Cardiac septum (tissue), 1 donor: ENCODE measurements at regions not wholly inside any gene's neighbourhood (a gene's known extent, or its start where the extent isn't known, plus 50 kb on each side); places are given as distances from the start of the nearest gene placed in this dataset.

Source experiments
- DNase-seq: peaks from one replicate; pipeline ENCODE4 v3.0.0-alpha.2; 2020; ENCODE audit warnings: low spot score
- intact Hi-C: fragments of 100-400 bp; cut with DNase I; formaldehyde crosslinking; loops from one replicate; pipeline ENCODE4 v1.14.0; 2022
- donor health status: DM: no; HTN: no; CAD: no.

- no peak for DNase-seq
- intact Hi-C loops = no loop called here
Observed at GRCh38 chr16:18069683-18070082, 266.9 kb downstream of the NPIPA8 start.

DNA sequence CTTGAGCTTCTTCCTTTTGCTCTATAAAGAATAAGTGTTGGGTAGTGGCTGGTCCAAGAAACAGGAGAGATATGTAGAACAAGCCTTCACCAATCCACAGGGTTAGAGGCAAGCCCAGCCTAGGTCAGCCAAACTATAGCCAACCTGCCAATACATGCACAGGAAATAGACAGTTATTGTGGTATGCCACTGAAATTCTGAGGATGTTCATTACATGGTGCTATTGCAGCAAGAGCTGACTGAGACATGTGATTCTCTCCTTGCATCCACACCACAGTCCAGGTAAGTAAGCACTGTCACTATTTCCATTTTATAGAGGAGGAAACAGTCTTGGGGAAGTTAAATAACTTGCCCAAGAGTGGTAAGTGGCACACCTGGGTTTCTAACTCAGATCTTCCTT is 268.1 kb downstream of the NPIPA8 start:
- DNase-seq = no peak
- intact Hi-C loops = no loop called here

DNA sequence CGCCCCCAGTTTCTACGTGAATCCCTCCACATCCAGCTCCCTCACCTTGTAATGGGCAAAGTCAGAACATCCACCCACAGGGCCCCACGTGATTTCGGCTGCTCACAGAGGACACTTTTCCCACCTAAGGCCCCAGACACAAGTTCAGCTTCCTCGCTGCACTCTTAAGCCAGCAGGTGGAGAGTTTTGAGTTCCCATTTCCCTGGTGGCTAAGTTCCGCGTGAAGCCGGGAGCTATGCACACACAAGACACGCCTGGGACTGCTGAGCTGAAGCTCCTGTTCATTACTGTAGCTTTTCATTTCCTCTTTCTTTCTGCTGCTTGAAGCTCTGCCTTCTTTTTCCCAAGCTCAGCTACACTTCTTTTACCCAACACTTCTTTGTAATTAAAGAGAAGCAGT is 273.8 kb downstream of the NPIPA8 start:
- DNase-seq = no peak
- intact Hi-C loops = no loop called here

GRCh38 chr16:18060351-18060750 is 276.2 kb downstream of the NPIPA8 start:
- no peak for DNase-seq
- intact Hi-C loops = no loop called here

- intact Hi-C loops = no loop called here
- DNase-seq = no peak
Observed at GRCh38 chr16:18059577-18059976, 277.0 kb downstream of the NPIPA8 start.

- no peak for DNase-seq
- intact Hi-C loops = no loop called here
Observed at GRCh38 chr16:18059089-18059488, 277.4 kb downstream of the NPIPA8 start.

DNA sequence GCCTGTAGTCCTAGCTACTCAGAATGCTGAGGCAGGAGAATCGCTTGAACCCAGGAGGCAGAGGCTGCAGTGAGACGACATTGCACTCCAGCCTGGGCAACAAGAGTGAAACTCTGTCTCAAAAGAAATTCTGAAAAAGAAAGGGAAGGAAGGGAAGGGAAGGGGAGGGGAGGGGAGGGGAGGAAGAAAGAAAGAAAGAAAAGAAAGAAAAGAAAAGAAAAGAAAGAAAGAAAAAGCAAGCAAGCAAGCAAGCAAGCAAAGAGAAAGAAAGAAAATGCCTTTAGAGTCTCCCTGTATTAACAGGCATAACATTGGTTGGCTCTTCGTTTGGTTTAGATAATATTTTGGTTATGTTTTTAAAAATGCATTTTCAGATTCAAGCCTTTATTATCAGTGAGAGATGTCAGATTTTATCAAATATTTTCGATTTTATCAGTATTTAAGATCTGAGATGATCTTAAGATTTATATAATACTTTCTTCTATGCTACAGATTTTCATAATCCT is 281.1 kb downstream of the NPIPA8 start:
- intact Hi-C loops = no loop called here
- DNase-seq = no peak

DNA sequence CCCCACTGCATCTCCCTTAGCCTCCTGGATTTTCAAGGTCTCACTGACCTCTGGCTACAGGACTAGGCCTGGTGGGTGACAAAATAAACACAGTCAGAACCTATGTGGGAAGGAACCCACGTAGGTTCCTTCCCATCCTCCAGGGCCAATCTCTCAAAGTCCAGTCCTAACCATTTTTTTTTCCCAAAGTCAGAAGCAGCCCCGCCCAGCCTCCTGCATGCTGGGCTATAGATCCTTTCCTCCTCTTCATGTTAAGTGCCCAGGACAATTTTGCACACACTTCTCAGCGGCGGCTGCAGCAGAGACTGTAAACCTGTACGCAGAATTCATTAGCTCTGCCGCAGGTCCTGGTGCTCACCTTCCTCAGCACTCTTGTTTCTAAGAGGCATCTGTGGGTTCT is 285.8 kb downstream of the NPIPA8 start:
- no peak for DNase-seq
- intact Hi-C loops = no loop called here

GRCh38 chr16:18050234-18050633 is 286.3 kb downstream of the NPIPA8 start:
- DNase-seq = no peak
- intact Hi-C loops = no loop called here

GRCh38 chr16:18049547-18050133 is 286.9 kb downstream of the NPIPA8 start:
- DNase-seq = no peak
- intact Hi-C loops = no loop called here

- intact Hi-C loops = no loop called here
- DNase-seq = no peak
Observed at GRCh38 chr16:18048853-18049546, 287.5 kb downstream of the NPIPA8 start.

DNA sequence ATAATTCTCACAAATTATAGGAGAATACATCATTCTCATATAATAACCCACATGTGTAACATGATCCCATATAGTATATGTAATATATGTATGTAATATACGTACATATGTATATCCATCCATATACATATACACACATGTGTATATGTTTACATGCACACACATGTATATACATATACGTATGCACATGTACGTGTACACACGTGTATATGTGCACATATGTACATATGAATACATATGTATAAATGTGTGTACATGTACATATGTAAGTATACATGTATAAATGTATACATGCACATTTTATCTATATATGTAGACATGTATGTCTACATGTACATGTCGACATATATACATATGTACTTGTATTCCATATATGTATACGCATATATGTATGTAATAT is 288.8 kb downstream of the NPIPA8 start:
- no peak for DNase-seq
- intact Hi-C loops = no loop called here

DNA sequence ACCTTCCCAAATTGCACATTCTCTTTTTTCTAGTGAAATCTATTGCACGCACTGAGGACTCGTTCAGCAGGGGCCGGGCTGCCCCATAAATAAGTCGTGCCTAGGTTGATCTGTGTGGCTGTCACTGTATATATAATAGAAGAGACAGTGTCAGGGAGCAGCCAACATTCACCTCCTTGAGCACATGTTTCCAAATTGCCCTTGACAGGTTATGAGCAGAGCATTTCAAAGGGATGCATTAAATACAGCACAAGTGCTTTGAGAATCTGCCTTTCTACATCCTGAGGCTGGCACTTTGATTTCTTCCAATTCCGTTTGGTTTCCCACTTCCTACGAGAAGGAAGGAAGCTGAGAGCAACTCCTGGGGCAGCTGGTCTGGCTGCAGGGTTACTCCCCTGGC is 291.2 kb downstream of the NPIPA8 start:
- no peak for DNase-seq
- intact Hi-C loops = no loop called here

- intact Hi-C loops = no loop called here
- no peak for DNase-seq
Observed at GRCh38 chr16:18041864-18042834, 294.4 kb downstream of the NPIPA8 start.

DNA sequence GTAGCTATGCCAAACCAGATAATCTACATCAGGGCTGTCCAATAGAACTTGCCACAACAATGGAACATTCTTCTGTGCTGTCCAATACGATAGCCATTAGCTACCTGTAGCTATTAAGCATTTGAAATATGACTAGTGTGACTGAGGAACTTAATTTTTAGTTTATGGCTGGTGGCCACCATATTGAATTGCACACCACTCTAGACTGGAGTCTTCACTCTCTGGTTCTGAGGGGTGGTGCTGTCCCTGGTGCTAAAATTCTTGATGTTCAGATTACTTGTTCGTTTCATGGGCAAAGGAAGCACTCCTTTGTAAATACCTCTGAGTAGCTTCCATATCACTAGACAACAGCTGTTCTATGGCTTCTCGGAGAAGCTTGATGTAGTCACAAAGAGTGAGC is 296.6 kb downstream of the NPIPA8 start:
- no peak for DNase-seq
- intact Hi-C loops = no loop called here

GRCh38 chr16:18037051-18037450 is 299.5 kb downstream of the NPIPA8 start:
- intact Hi-C loops = no loop called here
- DNase-seq = no peak

- intact Hi-C loops = no loop called here
- DNase-seq = no peak
Observed at GRCh38 chr16:18024611-18025010, 311.9 kb downstream of the NPIPA8 start.

GRCh38 chr16:18018376-18018775 is 318.2 kb downstream of the NPIPA8 start:
- intact Hi-C loops = no loop called here
- DNase-seq = no peak

DNA sequence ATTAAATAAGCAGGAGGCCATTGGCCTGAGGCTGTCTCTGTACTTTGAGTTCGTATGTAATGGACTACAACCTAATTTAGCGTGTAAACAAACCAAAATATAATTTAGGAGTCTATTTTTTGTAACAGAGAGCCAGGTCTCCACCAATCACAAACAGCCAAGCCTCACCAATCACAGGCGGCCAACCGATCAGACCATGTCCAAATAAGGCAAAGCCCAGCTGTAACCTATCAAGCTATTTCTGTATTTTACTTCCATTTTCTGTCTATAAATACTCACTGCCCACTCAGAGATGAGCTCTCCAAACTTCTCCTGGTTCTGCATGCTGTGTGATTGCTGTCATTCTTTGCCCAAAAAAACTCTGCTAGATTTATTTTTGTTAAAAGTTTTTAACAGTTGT is 322.7 kb downstream of the NPIPA8 start:
- intact Hi-C loops = no loop called here
- no peak for DNase-seq

DNA sequence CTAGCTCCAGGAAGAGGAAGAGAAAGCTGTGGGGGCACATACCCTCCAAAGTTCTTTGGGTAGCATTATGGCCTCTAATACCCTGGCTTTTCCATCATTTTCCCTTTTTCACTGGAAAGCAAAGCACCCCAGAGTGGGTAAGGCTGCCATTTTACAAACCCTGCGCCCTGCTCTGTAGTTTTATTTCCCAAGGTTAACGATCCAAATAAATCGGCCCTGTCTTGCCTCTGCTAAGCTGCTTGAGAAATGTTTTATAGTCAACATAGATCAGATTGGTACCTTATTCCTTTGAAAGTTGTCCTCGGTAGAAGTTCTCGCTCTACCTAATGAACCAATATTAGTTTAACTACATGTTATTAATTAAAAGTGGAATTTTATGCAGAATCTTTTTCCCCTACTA is 328.2 kb downstream of the NPIPA8 start:
- no peak for DNase-seq
- intact Hi-C loops = no loop called here
